ENCODE measurements at regions not wholly inside any gene's neighbourhood (a gene's known extent, or its start where the extent isn't known, plus 50 kb on each side); places are given as distances from the start of the nearest gene placed in this dataset.

- FAIRE-seq (no peak), ATAC-seq (no peak), DNase-seq (ENCODE audit: low spot score) (no peak)
- in situ Hi-C loops (cut with HindIII; ENCODE audit: extremely low pct_ligation_motif_present, low pct_unique_long_range_greater_than_20kb), result no loop called here
- no TSS peak for BruUV-seq (replicated peaks)
- WGBS (ENCODE audit: low lambda C conversion rate), result no CpG with 5 or more reads among the region's 6 CpGs
- Histone ChIP-seq H3K27me3 (ENCODE audit: control insufficient read depth in 1 of 2, insufficient read depth in 2 of 2, low read length in 2 of 2) (peaks cover 0 to 14% of the 10 kb centered on the region in 2 experiments; a peak in 1 of 5 replicates), H4K20me1 (ENCODE audit: insufficient read depth, low read length) (no peaks in the 10 kb centered on the region), H3K36me3 (replicated peaks in 1 of 2; ENCODE audit: control insufficient read depth in 1 of 2, insufficient read depth in 2 of 2, low read length in 2 of 2) (no peaks in the 10 kb centered on the region), H3K4me3 (replicated peaks in 1 of 3; ENCODE audit: insufficient read depth in 1 of 3, low read depth in 2 of 3, low read length in 3 of 3) (no peak overlapping the region), H3K9me3 (ENCODE audit: low read length) (no peaks in the 10 kb centered on the region), H2AFZ (ENCODE audit: low read length) (no peak overlapping the region), H3K9ac (ENCODE audit: insufficient read depth, low read depth, low read length) (no peak overlapping the region), H3K4me2 (ENCODE audit: low read depth, low read length) (no peak overlapping the region), H3K27ac (ENCODE audit: extremely low read length, insufficient read depth, low read length) (no peak overlapping the region), H3K79me2 (ENCODE audit: insufficient read depth, low read length) (no peaks in the 10 kb centered on the region), H3K4me1 (ENCODE audit: insufficient read depth, low read length) (no peaks in the 10 kb centered on the region)
- intact Hi-C loops (cut with micrococcal nuclease; ENCODE audit: unreplicated experiment), result no loop called here
- CTCF ChIA-PET (ENCODE audit: low intra/inter-chr PET ratio, low total read pairs), result no interaction called here
- POLR2A ChIA-PET, result no interaction called here
- TF ChIP-seq KDM1A (CRISPR knock-in tag; IDR thresholded peaks at IDR 0.05) (no peak), PATZ1 (CRISPR knock-in tag; IDR thresholded peaks at IDR 0.05) (no peak), ZNF577 (CRISPR knock-in tag; IDR thresholded peaks at IDR 0.05; ENCODE audit: borderline replicate concordance, low read depth) (no peak), SCMH1 (CRISPR knock-in tag; IDR thresholded peaks at IDR 0.05; ENCODE audit: borderline replicate concordance) (no peak), NCOA5 (CRISPR knock-in tag; IDR thresholded peaks at IDR 0.05) (no peak), PRDM10 (CRISPR knock-in tag; IDR thresholded peaks at IDR 0.05; ENCODE audit: low read depth) (no peak), RARG (CRISPR knock-in tag; IDR thresholded peaks at IDR 0.05; ENCODE audit: low read depth) (no peak), ARHGAP35 (CRISPR knock-in tag; IDR thresholded peaks at IDR 0.05; ENCODE audit: borderline replicate concordance) (no peak), ZBTB1 (CRISPR knock-in tag; IDR thresholded peaks at IDR 0.05; ENCODE audit: borderline replicate concordance) (no peak), UBTF (CRISPR knock-in tag; IDR thresholded peaks at IDR 0.05) (no peak), ZNF547 (CRISPR knock-in tag; IDR thresholded peaks at IDR 0.05) (no peak), SIX4 (CRISPR knock-in tag; IDR thresholded peaks at IDR 0.05) (no peak), ZBTB21 (CRISPR knock-in tag; IDR thresholded peaks at IDR 0.05) (no peak), MXD4 (CRISPR knock-in tag; IDR thresholded peaks at IDR 0.05) (no peak), KLF6 (CRISPR knock-in tag; IDR thresholded peaks at IDR 0.05) (no peak), ZNF44 (CRISPR knock-in tag; IDR thresholded peaks at IDR 0.05) (no peak), ZNF34 (CRISPR knock-in tag; IDR thresholded peaks at IDR 0.05; ENCODE audit: borderline replicate concordance) (no peak), POLR2AphosphoS2 (IDR thresholded peaks at IDR 0.05; ENCODE audit: low read depth, low read length) (no peak)
Observed at GRCh38 chr10:131620314-131620713, 280.5 kb upstream of the PPP2R2D start.
